Panc1 (cell line): ENCODE measurements at regions not wholly inside any gene's neighbourhood (a gene's known extent, or its start where the extent isn't known, plus 50 kb on each side); places are given as distances from the start of the nearest gene placed in this dataset.

ENCODE experiments used
- CTCF ChIP-seq: fragments of 450-650 bp; IDR thresholded peaks from 2 replicates; pipeline ENCODE4 v1.5.1; 2017; ENCODE audit warnings: mild to moderate bottlenecking
- POLR2AphosphoS5 ChIP-seq: IDR thresholded peaks from 2 replicates; pipeline ENCODE4 v1.6.1; 2012; ENCODE audit warnings: mild to moderate bottlenecking, low read depth, low read length, moderate library complexity
- SIN3A ChIP-seq: IDR thresholded peaks from 2 replicates; pipeline ENCODE4 v1.6.1; 2012; ENCODE audit warnings: low read depth, mild to moderate bottlenecking, low read length, moderate library complexity, borderline replicate concordance; ENCODE audit not compliant: insufficient read depth
- TCF7L2 ChIP-seq: IDR thresholded peaks from 2 replicates; pipeline ENCODE4 v1.6.1; 2011; ENCODE audit warnings: mild to moderate bottlenecking, low read depth, low read length, inconsistent platforms
- TF ChIP-seq, protein P1 (sequence below), 2 experiments: IDR thresholded peaks; 2 replicates each; pipeline ENCODE4 v1.6.1; 2011 to 2012; ENCODE audit warnings: low read depth in 2 of 2, control low read depth in 1 of 2, low read length in 1 of 2, mild to moderate bottlenecking in 1 of 2, moderate library complexity in 1 of 2; ENCODE audit not compliant: insufficient read depth in 1 of 2

DNA sequence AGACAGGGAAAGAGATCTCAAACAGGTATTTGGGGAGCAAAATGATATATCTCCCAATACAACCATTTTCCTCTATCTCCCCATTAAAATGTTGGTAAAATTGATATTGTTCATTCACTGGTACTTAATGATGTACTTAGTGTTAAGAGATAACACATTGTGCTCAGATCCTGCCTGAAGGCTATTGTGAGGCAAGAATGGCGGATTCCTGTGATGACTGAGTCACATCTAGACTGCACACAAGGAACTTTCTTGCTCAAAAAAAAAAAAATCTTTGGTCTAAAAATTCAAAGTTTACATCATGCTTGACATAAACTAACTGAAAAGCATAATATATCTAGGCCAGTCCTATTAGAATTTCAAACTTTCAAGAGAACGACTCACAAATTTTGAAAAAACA is 171.1 kb upstream of the TTC14 start:
- TF ChIP-seq, protein P1, sequence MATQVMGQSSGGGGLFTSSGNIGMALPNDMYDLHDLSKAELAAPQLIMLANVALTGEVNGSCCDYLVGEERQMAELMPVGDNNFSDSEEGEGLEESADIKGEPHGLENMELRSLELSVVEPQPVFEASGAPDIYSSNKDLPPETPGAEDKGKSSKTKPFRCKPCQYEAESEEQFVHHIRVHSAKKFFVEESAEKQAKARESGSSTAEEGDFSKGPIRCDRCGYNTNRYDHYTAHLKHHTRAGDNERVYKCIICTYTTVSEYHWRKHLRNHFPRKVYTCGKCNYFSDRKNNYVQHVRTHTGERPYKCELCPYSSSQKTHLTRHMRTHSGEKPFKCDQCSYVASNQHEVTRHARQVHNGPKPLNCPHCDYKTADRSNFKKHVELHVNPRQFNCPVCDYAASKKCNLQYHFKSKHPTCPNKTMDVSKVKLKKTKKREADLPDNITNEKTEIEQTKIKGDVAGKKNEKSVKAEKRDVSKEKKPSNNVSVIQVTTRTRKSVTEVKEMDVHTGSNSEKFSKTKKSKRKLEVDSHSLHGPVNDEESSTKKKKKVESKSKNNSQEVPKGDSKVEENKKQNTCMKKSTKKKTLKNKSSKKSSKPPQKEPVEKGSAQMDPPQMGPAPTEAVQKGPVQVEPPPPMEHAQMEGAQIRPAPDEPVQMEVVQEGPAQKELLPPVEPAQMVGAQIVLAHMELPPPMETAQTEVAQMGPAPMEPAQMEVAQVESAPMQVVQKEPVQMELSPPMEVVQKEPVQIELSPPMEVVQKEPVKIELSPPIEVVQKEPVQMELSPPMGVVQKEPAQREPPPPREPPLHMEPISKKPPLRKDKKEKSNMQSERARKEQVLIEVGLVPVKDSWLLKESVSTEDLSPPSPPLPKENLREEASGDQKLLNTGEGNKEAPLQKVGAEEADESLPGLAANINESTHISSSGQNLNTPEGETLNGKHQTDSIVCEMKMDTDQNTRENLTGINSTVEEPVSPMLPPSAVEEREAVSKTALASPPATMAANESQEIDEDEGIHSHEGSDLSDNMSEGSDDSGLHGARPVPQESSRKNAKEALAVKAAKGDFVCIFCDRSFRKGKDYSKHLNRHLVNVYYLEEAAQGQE (IDR thresholded peaks at IDR 0.05; ENCODE audit: insufficient read depth in 1 of 2, low read depth in 2 of 2, low read length in 1 of 2) = no peak
- TF ChIP-seq SIN3A = no peak
- TF ChIP-seq CTCF = no peak
- TF ChIP-seq TCF7L2 = no peak
- TF ChIP-seq POLR2AphosphoS5 = no peak
